Thymus (tissue), 11 donors: ENCODE measurements at regions not wholly inside any gene's neighbourhood (a gene's known extent, or its start where the extent isn't known, plus 50 kb on each side); places are given as distances from the start of the nearest gene placed in this dataset.
"Not testable (repeated sequence)": the region's sequence is repeated elsewhere in the genome, so short reads cannot be mapped to it uniquely, and the experiment has no call there.

Experiments used
- DNase-seq, 9 donors: peaks; one replicate each; pipeline ENCODE4 v3.0.0-alpha.2; 2013; ENCODE audit warnings: low spot score in 9 of 9, low read depth in 6 of 9, missing footprints in 1 of 9
- H3K27ac ChIP-seq, 2 donors: one replicate each; pipeline ENCODE4 v1.5.1; 2013; ENCODE audit warnings: control low read depth in 1 of 2, low read depth in 1 of 2, low read length in 1 of 2, mild to moderate bottlenecking in 1 of 2, moderate library complexity in 1 of 2
- H3K27me3 ChIP-seq, 2 donors: one replicate each; pipeline ENCODE4 v1.5.1; 2013; ENCODE audit warnings: low read length in 1 of 2; ENCODE audit not compliant: control insufficient read depth in 2 of 2, insufficient read depth in 1 of 2
- H3K36me3 ChIP-seq, 2 donors: one replicate each; pipeline ENCODE4 v1.5.1; 2013; ENCODE audit warnings: low read length in 1 of 2, mild to moderate bottlenecking in 1 of 2, moderate library complexity in 1 of 2; ENCODE audit not compliant: control insufficient read depth in 2 of 2, insufficient read depth in 2 of 2
- H3K4me1 ChIP-seq, 2 donors: one replicate each; pipeline ENCODE4 v1.5.1; 2013; ENCODE audit warnings: low read length in 2 of 2; ENCODE audit not compliant: control insufficient read depth in 2 of 2, insufficient read depth in 2 of 2
- H3K4me3 ChIP-seq, 2 donors: one replicate each; pipeline ENCODE4 v1.5.1; 2013; ENCODE audit warnings: low read length in 2 of 2, control low read depth in 1 of 2, mild to moderate bottlenecking in 1 of 2
- H3K9me3 ChIP-seq, 2 donors: one replicate each; pipeline ENCODE4 v1.5.1; 2013; ENCODE audit warnings: low read length in 1 of 2, mild to moderate bottlenecking in 1 of 2; ENCODE audit not compliant: control insufficient read depth in 2 of 2, insufficient read depth in 1 of 2
- WGBS: extraction: QIAGEN DNeasy Blood & Tissue Kit; methylation state at CpG from one replicate; pipeline ENCODE4 v1.1.7; 2013; 5-methylcytosine and 5-hydroxymethylcytosine counted together
- donor health status: healthy.

DNA sequence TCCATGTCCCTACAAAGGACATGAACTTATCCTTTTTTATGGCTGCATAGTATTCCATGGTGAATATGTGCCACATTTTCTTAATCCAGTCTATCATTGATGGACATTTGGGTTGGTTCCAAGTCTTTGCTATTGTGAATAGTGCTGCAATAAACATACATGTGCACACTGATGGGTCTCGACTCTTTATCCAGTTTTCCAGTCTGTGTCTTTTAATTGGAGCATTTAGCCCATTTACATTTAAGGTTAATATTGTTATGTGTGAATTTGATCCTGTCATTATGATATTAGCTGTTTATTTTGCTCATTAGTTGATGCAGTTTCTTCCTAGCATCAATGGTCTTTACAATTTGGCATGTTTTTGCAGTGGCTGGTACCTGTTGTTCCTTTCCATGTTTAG lies 272.0 kb upstream of the NAALADL2 start:
- 93% methylated on average over 1 of the region's 1 CpG for WGBS
- H3K4me3 ChIP-seq, H3K4me1 ChIP-seq, H3K27ac ChIP-seq, DNase-seq, H3K27me3 ChIP-seq, H3K36me3 ChIP-seq, H3K9me3 ChIP-seq: not testable (repeated sequence)

DNA sequence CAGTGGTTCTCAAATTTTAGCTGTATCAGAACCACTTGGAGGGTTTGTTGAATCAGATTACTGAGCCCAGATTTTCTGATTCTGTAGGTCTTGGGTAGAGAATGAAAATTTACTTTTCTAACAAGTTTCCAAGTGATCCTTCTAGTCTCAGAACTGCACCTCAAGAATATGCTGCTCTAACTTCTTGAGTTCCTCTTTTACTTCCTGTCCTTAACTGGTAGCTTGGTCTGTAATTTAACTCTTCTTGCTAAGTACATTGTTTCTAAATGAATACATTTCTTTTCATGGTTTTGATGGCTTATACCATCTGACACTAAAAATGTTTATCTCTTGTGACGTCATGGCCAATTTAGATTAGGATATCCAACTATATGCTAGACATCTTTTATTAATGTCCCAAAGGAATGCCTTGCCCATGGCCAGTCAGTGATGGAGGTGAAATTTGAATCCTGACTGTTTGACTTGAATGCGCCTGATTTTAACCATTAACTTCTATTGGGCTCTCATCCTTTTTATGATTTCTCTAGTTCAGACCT lies 262.6 kb upstream of the NAALADL2 start:
- Histone ChIP-seq H3K27ac (no peak overlapping the region), H3K9me3 (no peaks in the 10 kb centered on the region), H3K27me3 (no peaks in the 10 kb centered on the region), H3K4me1 (no peaks in the 10 kb centered on the region), H3K4me3 (no peak overlapping the region), H3K36me3 (no peaks in the 10 kb centered on the region)
- peak in 1 of 9 donors; percentile 10 for DNase-seq
- 27% methylated on average over 2 of the region's 2 CpGs for WGBS

DNA sequence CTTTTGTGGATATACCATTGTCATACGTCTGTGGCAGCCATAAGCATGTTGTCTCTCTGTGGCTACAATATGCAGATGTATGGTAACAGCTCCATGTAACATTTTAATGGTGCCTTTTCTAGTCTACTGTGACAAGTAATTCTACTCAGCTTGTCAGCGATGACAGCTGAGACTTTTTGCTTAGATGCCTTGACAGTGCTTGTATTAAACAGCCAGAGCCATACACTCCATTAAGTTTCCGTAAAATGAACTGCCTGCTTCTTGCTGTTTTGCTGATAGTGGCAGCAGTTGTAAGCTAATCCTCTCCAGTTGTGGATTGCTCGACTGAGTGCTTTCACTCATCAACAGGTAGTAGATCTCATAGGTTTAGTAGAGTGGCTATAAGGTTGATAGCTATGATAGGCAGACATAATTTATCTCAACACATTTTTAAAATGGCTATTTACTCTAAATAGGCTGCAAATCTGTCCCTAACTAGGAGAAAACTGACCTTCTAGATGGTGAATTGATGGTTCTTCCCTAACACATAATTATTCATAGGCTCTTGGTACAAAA lies 260.2 kb upstream of the NAALADL2 start:
- WGBS, result 84% methylated on average over 4 of the region's 4 CpGs
- H3K9me3 ChIP-seq, result no peaks in the 10 kb centered on the region
- no peaks in the 10 kb centered on the region for H3K27me3 ChIP-seq
- no peaks in the 10 kb centered on the region for H3K4me1 ChIP-seq
- DNase-seq, result no peak
- H3K36me3 ChIP-seq, result no peaks in the 10 kb centered on the region
- H3K27ac ChIP-seq, result no peak overlapping the region
- no peak overlapping the region for H3K4me3 ChIP-seq

DNA sequence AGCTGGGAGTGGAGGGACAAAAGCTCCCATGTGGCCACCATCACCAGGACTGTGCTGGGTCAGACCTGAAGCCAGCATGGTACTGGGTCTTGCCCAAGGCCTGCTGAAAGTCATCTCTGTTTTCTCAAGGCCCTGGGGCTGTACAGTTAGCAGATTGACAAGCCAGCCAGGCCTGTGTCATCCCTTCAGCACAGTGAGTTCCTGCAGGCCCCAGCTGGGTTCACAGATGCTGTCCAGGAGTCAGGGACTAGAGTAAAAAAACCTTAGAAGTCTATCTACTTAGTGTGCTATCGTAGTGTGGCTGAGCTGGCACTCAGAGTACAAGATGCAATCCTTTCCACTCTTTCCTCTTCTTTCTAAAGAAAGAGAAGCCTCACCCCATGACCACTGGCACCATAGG lies 246.0 kb upstream of the NAALADL2 start:
- WGBS, result 64% methylated on average over 1 of the region's 1 CpG

DNA sequence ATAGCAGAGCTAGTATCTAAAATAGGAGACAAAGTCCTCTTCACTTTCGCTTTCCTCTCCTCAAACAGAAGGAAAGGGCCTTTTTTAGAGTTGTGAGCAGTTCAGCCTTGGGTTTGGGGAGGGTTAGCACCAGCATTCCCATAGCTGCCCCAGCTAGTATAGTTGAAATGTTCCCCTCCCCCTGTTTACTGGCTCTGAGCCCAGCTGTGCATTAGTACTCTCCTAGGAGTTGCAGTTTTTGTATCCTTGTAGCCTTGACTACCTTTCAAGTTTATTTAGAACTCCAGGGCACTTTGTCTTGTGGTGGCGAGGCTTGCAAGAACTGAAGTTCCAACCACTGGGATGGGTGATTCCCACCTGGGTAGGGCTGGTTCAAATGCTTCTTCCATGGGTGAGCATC lies 245.1 kb upstream of the NAALADL2 start:
- 75% methylated on average over 2 of the region's 2 CpGs for WGBS
- H3K4me3 ChIP-seq, result no peak overlapping the region
- peaks cover 15 to 17% of the 10 kb centered on the region in 2 donors for H3K4me1 ChIP-seq
- H3K27ac ChIP-seq, result peak overlapping the region in 1 of 2 donors; percentile 52
- H3K9me3 ChIP-seq, result no peaks in the 10 kb centered on the region
- no peaks in the 10 kb centered on the region for H3K36me3 ChIP-seq
- no peaks in the 10 kb centered on the region for H3K27me3 ChIP-seq
- peak in 3 of 9 donors; percentile 22 to 52 (median 26) for DNase-seq

More for the DNA sequence above, 246.0 kb upstream of the NAALADL2 start:
- no peak overlapping the region for H3K4me3 ChIP-seq
- H3K36me3 ChIP-seq, result no peaks in the 10 kb centered on the region
- H3K27me3 ChIP-seq, result no peaks in the 10 kb centered on the region
- peaks cover 15 to 17% of the 10 kb centered on the region in 2 donors for H3K4me1 ChIP-seq
- no peaks in the 10 kb centered on the region for H3K9me3 ChIP-seq
- peak in 3 of 9 donors; percentile 35 to 53 (median 37) for DNase-seq
- H3K27ac ChIP-seq, result peak overlapping the region in 1 of 2 donors; percentile 52

DNA sequence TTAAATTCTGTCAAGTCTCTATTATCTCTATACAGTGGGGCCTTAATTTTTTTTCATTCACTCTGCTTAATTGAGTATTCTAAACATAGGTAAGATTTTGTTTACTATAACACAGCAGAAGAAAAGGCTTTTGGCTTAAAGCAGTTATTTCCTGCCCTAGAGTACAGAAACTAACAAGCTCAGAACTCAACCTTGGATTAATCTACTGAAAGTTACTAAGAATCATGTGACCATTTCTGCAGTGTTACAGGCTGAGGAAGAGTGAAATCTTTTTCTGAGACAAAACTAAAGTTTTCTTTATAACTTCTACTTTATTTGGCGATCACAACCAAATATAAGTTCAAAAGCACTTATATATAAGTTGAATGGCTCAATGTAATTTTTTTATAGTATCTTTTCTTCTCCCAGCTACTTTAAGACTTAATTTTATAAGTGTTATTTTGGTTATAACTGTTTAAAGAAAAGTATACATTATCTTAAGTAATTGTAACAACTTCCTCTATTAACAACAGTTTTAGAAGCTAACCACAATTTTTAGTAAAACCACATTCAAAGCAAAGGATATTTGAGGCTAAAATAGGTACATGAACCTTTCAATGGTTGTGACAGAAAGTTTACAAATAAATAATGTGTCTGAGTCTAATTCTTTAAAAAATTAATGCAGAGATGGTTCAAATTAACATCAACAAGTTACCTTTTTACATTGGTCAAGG lies 240.6 kb upstream of the NAALADL2 start:
- Histone ChIP-seq H3K27ac (peak overlapping the region in 1 of 2 donors; percentile 78), H3K9me3 (no peaks in the 10 kb centered on the region), H3K27me3 (no peaks in the 10 kb centered on the region), H3K4me1 (peaks cover 14% of the 10 kb centered on the region in 2 donors), H3K36me3 (no peaks in the 10 kb centered on the region), H3K4me3 (no peak overlapping the region)
- WGBS, result 26% methylated on average over 1 of the region's 1 CpG
- DNase-seq, result peak in 4 of 9 donors; percentile 29 to 73 (median 39)

DNA sequence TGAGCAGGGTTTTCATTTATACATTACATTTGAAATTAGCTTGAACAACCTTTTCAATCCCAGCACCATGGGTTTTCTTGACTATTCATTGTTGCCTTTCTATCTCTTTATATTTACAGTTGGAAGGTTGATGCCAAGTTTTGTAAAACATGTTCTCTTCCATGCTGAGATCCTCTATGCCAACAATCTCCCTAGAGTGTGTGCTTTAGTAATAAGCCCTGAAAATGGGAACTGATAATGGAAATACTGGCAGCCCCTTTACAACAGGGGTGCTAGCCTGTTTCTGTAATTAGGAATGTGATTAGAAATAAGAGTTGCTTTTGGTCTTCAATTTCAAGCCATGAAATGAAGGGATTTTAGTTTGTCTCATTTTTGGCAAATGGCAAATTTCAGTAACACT lies 239.9 kb upstream of the NAALADL2 start:
- DNase-seq, result peak in 1 of 9 donors; percentile 21
- Histone ChIP-seq H3K4me3 (no peak overlapping the region), H3K4me1 (peaks cover 7% of the 10 kb centered on the region in 2 donors), H3K27ac (peak overlapping the region in 1 of 2 donors; percentile 78), H3K9me3 (no peaks in the 10 kb centered on the region), H3K27me3 (no peaks in the 10 kb centered on the region), H3K36me3 (no peaks in the 10 kb centered on the region)

DNA sequence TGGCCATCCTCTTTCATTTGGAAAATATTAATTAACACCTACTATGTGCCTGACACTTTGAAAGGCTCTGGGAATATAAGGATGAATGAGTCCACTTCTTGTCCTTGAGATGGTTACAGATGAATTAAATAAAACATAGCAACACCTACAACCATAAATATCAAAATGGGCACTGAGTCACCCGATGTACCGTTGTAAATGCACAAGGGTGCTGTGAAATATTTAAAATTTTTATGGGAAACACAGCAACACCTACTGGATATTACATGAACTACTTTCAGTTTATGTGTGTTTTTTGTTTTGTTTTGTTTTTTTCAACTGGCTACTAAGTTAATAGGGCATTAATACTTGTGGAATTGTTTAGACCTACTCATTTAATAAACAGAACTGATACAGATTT lies 239.0 kb upstream of the NAALADL2 start:
- Histone ChIP-seq H3K4me1 (peaks cover 4% of the 10 kb centered on the region in 2 donors), H3K27me3 (no peaks in the 10 kb centered on the region), H3K9me3 (no peaks in the 10 kb centered on the region), H3K36me3 (no peaks in the 10 kb centered on the region), H3K4me3 (no peak overlapping the region), H3K27ac (no peak overlapping the region)
- 33% methylated on average over 2 of the region's 2 CpGs for WGBS
- peak in 1 of 9 donors; percentile 54 for DNase-seq

DNA sequence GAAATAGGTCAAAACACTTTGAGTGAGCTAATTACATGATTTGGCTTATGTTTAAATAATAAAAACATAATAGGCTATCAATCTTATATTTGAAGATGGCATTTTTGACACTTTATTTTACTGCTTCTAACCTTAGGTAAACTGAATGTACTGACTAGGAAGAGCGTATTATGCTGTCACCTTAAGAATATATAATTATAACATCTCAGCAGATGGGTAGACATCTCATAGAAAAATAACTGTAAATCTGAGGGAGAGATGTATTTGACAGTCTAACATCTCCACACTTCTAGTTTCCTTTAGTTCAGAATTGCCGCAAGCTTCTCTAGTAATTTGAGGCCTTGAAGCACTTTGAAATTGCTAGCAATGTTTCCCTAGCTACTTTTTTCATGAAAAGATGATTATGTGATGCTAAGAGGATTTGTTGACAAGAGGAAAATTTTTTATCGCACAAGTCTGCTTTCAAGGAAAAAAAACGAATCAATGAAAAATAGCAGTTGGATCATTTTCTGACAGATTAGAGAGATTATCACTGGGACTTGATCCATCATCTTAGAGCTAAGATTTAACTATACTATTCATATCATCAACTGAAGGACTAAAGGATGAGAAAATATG lies 238.2 kb upstream of the NAALADL2 start:
- WGBS, result 98% methylated on average over 4 of the region's 4 CpGs
- Histone ChIP-seq H3K9me3 (no peaks in the 10 kb centered on the region), H3K27me3 (no peaks in the 10 kb centered on the region), H3K4me1 (peaks cover 4% of the 10 kb centered on the region in 2 donors), H3K36me3 (no peaks in the 10 kb centered on the region), H3K27ac (no peak overlapping the region), H3K4me3 (no peak overlapping the region)
- no peak for DNase-seq
